GM12864 (cell line): ENCODE measurements at regions not wholly inside any gene's neighbourhood (a gene's known extent, or its start where the extent isn't known, plus 50 kb on each side); places are given as distances from the start of the nearest gene placed in this dataset.

Experiments used
- DNase-seq: peaks from one replicate; pipeline ENCODE4 v3.0.0-alpha.2; 2011; ENCODE audit warnings: low read depth
- H3K4me3 ChIP-seq: 2 replicates; pipeline ENCODE4 v1.5.1; 2011; ENCODE audit warnings: mild to moderate bottlenecking, low read depth, low read length, control low read depth
- TF ChIP-seq, protein P1 (sequence below): IDR thresholded peaks from 2 replicates; pipeline ENCODE4 v1.5.1; 2011; ENCODE audit warnings: low read depth, mild to moderate bottlenecking, moderate library complexity, low read length, control low read depth, inconsistent platforms; ENCODE audit errors: missing control alignments

DNA sequence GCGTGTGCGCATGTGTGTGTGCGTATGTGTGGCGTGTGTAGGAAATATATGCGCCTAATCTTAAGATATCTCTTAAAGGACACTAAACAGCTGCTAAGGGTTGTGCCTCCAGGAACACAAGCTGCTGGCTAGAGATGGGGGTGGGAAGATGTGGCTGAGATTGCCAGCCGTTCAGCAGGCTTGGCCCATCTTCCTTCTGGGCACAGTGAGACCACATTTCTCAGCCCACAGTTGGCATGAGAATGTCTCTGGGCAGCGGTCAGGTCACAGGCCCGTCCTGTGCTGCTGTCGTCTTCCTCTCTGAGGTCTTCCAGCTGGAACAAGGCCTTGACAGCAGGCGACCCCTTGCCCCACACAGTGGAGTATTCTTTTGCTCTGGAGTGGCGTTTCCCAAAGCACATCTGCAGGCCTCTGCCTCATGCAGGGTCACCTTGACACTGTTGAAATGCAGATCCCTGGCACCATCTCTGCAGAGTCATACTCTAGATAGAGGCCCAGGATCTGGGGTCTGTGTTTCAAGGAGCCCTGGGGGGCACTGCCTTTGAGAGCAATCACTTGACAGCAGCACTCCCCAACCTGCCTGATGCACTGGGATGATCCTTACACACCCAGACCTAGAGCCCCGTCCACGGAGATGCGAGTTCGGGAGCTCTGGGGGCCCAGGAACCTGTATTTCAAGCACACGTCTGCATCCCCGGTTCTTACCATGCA is 335.5 kb upstream of the SFSWAP start:
- no peak for DNase-seq
- TF ChIP-seq, protein P1, sequence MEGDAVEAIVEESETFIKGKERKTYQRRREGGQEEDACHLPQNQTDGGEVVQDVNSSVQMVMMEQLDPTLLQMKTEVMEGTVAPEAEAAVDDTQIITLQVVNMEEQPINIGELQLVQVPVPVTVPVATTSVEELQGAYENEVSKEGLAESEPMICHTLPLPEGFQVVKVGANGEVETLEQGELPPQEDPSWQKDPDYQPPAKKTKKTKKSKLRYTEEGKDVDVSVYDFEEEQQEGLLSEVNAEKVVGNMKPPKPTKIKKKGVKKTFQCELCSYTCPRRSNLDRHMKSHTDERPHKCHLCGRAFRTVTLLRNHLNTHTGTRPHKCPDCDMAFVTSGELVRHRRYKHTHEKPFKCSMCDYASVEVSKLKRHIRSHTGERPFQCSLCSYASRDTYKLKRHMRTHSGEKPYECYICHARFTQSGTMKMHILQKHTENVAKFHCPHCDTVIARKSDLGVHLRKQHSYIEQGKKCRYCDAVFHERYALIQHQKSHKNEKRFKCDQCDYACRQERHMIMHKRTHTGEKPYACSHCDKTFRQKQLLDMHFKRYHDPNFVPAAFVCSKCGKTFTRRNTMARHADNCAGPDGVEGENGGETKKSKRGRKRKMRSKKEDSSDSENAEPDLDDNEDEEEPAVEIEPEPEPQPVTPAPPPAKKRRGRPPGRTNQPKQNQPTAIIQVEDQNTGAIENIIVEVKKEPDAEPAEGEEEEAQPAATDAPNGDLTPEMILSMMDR, result no peak
- no peak overlapping the region for H3K4me3 ChIP-seq

- TF ChIP-seq, protein P1, result no peak
- no peak for DNase-seq
- no peak overlapping the region for H3K4me3 ChIP-seq
Observed at GRCh38 chr12:131375972-131376345, 334.9 kb upstream of the SFSWAP start.

- TF ChIP-seq, protein P1, result no peak
- H3K4me3 ChIP-seq, result no peak overlapping the region
- DNase-seq, result no peak
Observed at GRCh38 chr12:131378176-131378842, 332.6 kb upstream of the SFSWAP start.

DNA sequence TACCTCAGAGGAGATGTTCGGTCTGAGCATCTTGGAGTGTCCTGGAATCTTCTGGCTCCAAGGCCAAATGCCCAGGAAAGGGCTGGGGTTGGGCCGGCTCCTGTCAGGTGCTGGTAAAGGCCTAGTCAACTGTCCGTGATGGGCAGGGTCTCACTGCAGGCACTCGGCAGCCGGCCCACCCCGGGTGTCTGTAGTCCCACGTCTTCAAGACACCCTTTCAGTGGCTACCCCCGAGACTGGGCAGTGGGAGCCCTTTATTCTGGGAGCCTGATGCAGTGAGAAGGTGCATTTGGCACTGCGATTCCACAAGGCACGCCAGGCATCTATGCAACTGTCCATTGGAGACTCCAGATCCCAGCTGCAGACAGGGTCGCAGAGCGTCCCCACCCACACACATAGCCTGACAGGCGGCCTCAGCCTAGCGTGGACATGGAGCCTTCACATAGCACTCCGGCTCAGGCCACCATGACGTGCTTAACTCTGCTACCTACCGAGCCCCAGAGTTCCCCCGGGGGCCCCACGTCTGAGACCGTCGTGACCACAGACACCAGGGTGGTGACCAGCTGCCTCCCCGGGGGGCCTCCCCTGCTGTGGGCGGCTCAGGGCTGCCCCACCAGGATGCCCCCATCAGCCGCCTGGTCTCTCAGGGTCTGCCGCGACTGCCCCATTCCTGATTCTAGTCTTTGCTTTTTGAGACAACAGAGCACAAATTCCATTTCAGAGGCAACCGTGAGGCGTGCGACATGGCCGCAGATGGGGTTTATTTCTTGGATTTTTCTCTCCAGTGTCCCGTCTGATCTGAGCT is 331.8 kb upstream of the SFSWAP start:
- H3K4me3 ChIP-seq, result no peak overlapping the region
- TF ChIP-seq, protein P1, result no peak
- DNase-seq, result no peak

DNA sequence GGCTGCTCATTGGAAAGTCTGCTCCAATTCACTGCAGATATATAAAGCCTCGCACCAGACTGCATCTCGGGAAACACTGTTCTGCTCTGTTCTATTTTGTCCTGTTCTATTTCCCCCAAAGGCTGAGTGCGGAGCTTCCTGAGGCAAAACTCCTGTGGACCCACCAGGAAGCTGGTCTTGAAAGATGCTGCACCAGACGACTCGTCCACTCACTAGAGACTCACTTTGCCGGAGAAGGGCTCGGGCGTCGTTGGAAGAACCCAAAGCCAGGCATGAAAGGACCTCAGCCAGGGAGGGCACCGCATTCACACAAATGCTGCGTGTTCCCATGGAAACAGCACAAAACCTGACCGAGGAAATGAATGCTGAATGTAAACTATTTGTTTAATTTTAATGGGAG is 331.2 kb upstream of the SFSWAP start:
- TF ChIP-seq, protein P1, result no peak
- H3K4me3 ChIP-seq, result no peak overlapping the region
- DNase-seq, result no peak

DNA sequence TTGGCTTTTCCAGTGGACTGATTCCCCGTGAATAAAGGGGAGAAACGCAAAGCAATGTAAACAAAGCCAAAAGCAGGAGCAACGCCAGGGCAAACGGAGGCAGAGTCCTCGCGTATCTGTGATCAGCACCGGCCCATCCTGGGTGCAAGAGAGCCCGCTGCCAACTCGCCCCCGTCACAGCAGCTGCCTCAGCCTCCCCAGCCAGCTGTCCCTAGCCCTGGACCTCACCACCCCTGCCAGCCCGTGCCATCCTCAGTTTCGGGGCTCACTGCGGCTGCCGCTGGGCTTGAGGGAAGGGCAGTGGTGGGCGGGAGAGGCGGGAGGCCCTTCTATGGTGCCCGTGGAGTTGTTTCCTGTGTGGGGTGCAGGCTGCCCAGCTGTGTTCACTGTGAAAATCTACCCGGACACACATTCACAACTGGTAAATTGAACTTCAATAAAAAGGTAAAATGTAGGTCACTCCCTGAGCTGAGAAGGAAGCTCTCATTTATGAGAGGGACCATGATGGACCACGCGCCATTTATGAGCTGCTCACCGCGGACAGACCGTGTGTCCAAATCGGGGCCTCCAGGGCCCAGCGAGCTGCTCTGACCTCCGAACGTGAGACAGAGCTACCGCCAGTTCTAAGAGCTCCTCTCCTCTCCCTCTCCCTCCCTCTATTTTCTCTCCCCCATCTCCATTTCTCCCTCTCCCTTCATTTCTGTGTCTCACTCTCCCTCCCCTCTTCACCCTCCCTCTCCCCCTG is 330.5 kb upstream of the SFSWAP start:
- no peak for DNase-seq
- TF ChIP-seq, protein P1, result no peak
- no peak overlapping the region for H3K4me3 ChIP-seq
